ENCODE measurements at regions not wholly inside any gene's neighbourhood (a gene's known extent, or its start where the extent isn't known, plus 50 kb on each side); places are given as distances from the start of the nearest gene placed in this dataset.

DNA sequence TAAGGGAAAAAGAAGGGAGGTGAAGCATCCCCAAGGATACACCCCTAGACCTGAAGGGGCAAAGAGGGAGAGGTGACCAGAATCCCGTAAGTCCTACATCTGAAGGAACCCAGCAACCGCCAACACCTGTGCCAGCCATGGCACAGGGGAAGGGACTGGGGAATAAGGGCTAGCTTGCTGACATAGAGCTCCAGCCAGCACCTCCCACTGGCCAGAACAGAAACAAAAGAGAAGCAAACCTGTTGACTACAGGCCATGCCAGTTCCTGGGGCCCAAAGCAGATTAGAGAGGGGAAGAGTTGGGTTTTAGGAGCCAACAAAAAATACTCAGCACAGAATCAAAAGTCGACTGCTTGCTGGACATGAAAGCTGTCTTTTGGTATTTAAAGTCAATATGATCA lies 244.6 kb downstream of the SUCLG1 start:
- TF ChIP-seq, protein P1, sequence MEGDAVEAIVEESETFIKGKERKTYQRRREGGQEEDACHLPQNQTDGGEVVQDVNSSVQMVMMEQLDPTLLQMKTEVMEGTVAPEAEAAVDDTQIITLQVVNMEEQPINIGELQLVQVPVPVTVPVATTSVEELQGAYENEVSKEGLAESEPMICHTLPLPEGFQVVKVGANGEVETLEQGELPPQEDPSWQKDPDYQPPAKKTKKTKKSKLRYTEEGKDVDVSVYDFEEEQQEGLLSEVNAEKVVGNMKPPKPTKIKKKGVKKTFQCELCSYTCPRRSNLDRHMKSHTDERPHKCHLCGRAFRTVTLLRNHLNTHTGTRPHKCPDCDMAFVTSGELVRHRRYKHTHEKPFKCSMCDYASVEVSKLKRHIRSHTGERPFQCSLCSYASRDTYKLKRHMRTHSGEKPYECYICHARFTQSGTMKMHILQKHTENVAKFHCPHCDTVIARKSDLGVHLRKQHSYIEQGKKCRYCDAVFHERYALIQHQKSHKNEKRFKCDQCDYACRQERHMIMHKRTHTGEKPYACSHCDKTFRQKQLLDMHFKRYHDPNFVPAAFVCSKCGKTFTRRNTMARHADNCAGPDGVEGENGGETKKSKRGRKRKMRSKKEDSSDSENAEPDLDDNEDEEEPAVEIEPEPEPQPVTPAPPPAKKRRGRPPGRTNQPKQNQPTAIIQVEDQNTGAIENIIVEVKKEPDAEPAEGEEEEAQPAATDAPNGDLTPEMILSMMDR (IDR thresholded peaks at IDR 0.05; ENCODE audit: low read depth, low read length, poor library complexity, severe bottlenecking): no peak
- no peak for TF ChIP-seq EZH2phosphoT487 (IDR thresholded peaks at IDR 0.05; ENCODE audit: borderline replicate concordance, low read length)
- Histone ChIP-seq H3K27me3 (ENCODE audit: control insufficient read depth, low read length) (no peaks in the 10 kb centered on the region), H3K36me3 (ENCODE audit: control insufficient read depth, low read length) (no peaks in the 10 kb centered on the region), H3K4me1 (ENCODE audit: control insufficient read depth, low read length) (no peaks in the 10 kb centered on the region), H3K4me3 (ENCODE audit: low read length) (no peak overlapping the region), H3K9me2 (replicated peaks; ENCODE audit: control insufficient read depth, low read length) (no peaks in the 10 kb centered on the region), H3F3A (ENCODE audit: control insufficient read depth, insufficient read depth) (no peaks in the 10 kb centered on the region), H3K79me2 (ENCODE audit: control insufficient read depth, low read length) (no peaks in the 10 kb centered on the region), H3K9me3 (ENCODE audit: control insufficient read depth, insufficient read depth, low read length) (no peaks in the 10 kb centered on the region), H3K27ac (ENCODE audit: low read depth, low read length) (no peak overlapping the region), H4K20me1 (ENCODE audit: control insufficient read depth, insufficient read depth, low read depth, low read length) (no peaks in the 10 kb centered on the region), H3K4me2 (ENCODE audit: low read length) (no peak overlapping the region)

DNA sequence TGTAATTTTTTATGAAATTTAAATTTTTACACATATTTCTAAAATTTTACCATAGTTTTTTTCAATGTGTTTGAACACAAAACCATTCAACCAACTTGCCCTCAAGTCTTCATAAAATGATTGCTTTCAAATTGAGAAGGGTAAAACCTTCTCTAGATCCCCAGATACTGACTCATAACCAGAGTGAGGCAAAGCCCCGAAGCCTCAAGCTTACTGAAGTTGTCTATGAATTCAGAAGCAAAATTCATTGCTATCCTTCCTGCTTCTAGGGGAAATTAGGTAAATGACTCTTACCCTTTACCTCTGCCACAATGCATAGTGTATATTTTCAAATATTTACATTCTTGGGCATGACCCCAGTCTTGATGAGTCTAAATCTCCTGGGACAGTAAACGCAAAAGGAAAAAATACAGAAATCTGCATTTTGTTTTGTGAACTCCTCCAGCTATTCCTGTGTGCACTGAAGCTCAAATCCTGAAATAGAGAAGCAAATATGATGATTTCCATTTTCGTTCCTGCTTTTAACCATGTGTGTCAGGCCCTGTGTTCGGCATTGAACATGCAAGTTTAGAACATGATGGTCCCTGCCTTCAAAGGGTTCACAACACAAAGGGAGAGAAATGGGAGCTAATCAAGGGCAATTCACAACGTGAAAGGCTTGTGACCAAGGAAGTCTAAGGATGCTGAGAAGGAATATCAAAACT lies 246.3 kb downstream of the SUCLG1 start:
- no peak overlapping the region for H3K4me2 ChIP-seq (ENCODE audit: low read length)

DNA sequence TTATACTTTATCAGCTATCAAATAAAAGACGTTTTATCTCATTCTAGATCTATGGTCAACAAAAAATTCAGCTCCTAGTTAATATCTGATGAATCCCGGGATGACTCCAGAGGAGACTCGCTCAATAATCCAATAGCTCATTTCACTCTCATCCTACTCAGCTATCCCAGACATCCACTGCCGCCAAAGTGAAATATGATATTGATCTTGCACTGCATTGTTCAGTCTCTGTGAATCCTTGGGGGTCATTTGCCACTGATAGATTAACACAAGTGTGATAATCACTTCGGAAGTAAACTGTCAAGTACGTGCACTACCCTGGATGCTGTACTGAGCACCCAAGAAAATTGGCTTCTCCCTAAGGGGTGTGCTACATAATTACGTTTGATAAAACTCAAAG lies 249.1 kb downstream of the SUCLG1 start:
- H3K4me1 ChIP-seq (ENCODE audit: control insufficient read depth, low read length): no peaks in the 10 kb centered on the region
- no peaks in the 10 kb centered on the region for H3K9me3 ChIP-seq (ENCODE audit: control insufficient read depth, insufficient read depth, low read length)
- H3K27ac ChIP-seq (ENCODE audit: low read depth, low read length): no peak overlapping the region

More for the DNA sequence above, 246.3 kb downstream of the SUCLG1 start:
- Histone ChIP-seq H3K4me1 (ENCODE audit: control insufficient read depth, low read length) (no peaks in the 10 kb centered on the region), H3K27ac (ENCODE audit: low read depth, low read length) (no peak overlapping the region), H3K9me3 (ENCODE audit: control insufficient read depth, insufficient read depth, low read length) (no peaks in the 10 kb centered on the region), H3K4me3 (ENCODE audit: low read length) (no peak overlapping the region), H3K79me2 (ENCODE audit: control insufficient read depth, low read length) (no peaks in the 10 kb centered on the region), H3K27me3 (ENCODE audit: control insufficient read depth, low read length) (no peaks in the 10 kb centered on the region), H3K9me2 (replicated peaks; ENCODE audit: control insufficient read depth, low read length) (no peaks in the 10 kb centered on the region), H4K20me1 (ENCODE audit: control insufficient read depth, insufficient read depth, low read depth, low read length) (no peaks in the 10 kb centered on the region), H3F3A (ENCODE audit: control insufficient read depth, insufficient read depth) (no peaks in the 10 kb centered on the region), H3K36me3 (ENCODE audit: control insufficient read depth, low read length) (no peaks in the 10 kb centered on the region)
- no peak for TF ChIP-seq EZH2phosphoT487 (IDR thresholded peaks at IDR 0.05; ENCODE audit: borderline replicate concordance, low read length)
- TF ChIP-seq, protein P1 (IDR thresholded peaks at IDR 0.05; ENCODE audit: low read depth, low read length, poor library complexity, severe bottlenecking): no peak

More for the DNA sequence above, 249.1 kb downstream of the SUCLG1 start:
- Histone ChIP-seq H3K36me3 (ENCODE audit: control insufficient read depth, low read length) (no peaks in the 10 kb centered on the region), H3F3A (ENCODE audit: control insufficient read depth, insufficient read depth) (no peaks in the 10 kb centered on the region), H3K79me2 (ENCODE audit: control insufficient read depth, low read length) (no peaks in the 10 kb centered on the region), H3K4me3 (ENCODE audit: low read length) (no peak overlapping the region), H4K20me1 (ENCODE audit: control insufficient read depth, insufficient read depth, low read depth, low read length) (no peaks in the 10 kb centered on the region), H3K4me2 (ENCODE audit: low read length) (no peak overlapping the region), H3K27me3 (ENCODE audit: control insufficient read depth, low read length) (no peaks in the 10 kb centered on the region), H3K9me2 (replicated peaks; ENCODE audit: control insufficient read depth, low read length) (no peaks in the 10 kb centered on the region)
- TF ChIP-seq EZH2phosphoT487 (IDR thresholded peaks at IDR 0.05; ENCODE audit: borderline replicate concordance, low read length): no peak
- TF ChIP-seq, protein P1 (IDR thresholded peaks at IDR 0.05; ENCODE audit: low read depth, low read length, poor library complexity, severe bottlenecking): no peak

Data from DOHH2 (cell line).